Psoas muscle (tissue), 7 donors: ENCODE measurements at regions not wholly inside any gene's neighbourhood (a gene's known extent, or its start where the extent isn't known, plus 50 kb on each side); places are given as distances from the start of the nearest gene placed in this dataset.
"Not testable (repeated sequence)": the region's sequence is repeated elsewhere in the genome, so short reads cannot be mapped to it uniquely, and the experiment has no call there.

Experiments
- ATAC-seq, 4 donors: fragments of 200-7000 bp; cut with Tn5 transposase; one replicate each; pipeline ENCODE4 v1.9.1; 2020; ENCODE audit warnings: moderate library complexity in 3 of 4, mild to moderate bottlenecking in 2 of 4
- DNase-seq, 2 donors: peaks; one replicate each; pipeline ENCODE4 v3.0.0-alpha.2; 2020
- H3K27ac ChIP-seq: fragments of 200-600 bp; one replicate; pipeline ENCODE4 v1.8.0; 2022
- H3K27me3 ChIP-seq, 3 donors: fragments of 200-600 bp in 1 of 3; one replicate each; pipeline versions ENCODE4 v1.6.1 to v1.8.0; 2013 to 2022; ENCODE audit warnings: low read length in 2 of 3, mild to moderate bottlenecking in 2 of 3, moderate library complexity in 1 of 3; ENCODE audit not compliant: insufficient read depth in 3 of 3
- H3K36me3 ChIP-seq, 2 donors: fragments of 200-600 bp in 1 of 2; one replicate each; pipeline versions ENCODE4 v1.6.1 to v1.8.0; 2013 to 2022; ENCODE audit warnings: low read depth in 1 of 2, mild to moderate bottlenecking in 1 of 2, moderate library complexity in 1 of 2; ENCODE audit not compliant: insufficient read depth in 1 of 2
- H3K4me1 ChIP-seq: fragments of 200-600 bp; one replicate; pipeline ENCODE4 v1.8.0; 2022
- H3K4me3 ChIP-seq: fragments of 200-600 bp; one replicate; pipeline ENCODE4 v1.8.0; 2022; ENCODE audit warnings: mild to moderate bottlenecking
- H3K9me3 ChIP-seq: fragments of 200-600 bp; one replicate; pipeline ENCODE4 v1.8.0; 2022
- WGBS, 3 donors: extraction: QIAGEN DNeasy Blood & Tissue Kit; methylation state at CpG; one replicate each; pipeline versions ENCODE4 v1.1.6 to v1.1.7; 2013; 5-methylcytosine and 5-hydroxymethylcytosine counted together
- intact Hi-C, 2 donors: fragments of 100-400 bp; cut with DNase I; formaldehyde crosslinking; loops; one replicate each; pipeline versions ENCODE4 v1.11.0 to v1.14.2; 2022
- TF ChIP-seq, protein P1 (sequence below): fragments of 200-600 bp; IDR thresholded peaks from one replicate; pipeline ENCODE4 v1.8.0; 2022; ENCODE audit warnings: antibody characterized with exemption
- donor health status: healthy with polysubstance abuse.
- donor health status: DM: no; HTN: no; CAD: no; lungs with moderate emphysema.
- donor health status: Bipolar disorder and iron deficiency.
- donor health status: healthy.
- donor health status: DM: yes; HTN: yes; CAD: no.
- donor health status: DM: no; HTN: no; CAD: no.
- donor health status: DM: yes; HTN: yes; CAD: no.

- intact Hi-C loops: no loop called here
- H3K4me1 ChIP-seq: no peaks in the 10 kb centered on the region
- TF ChIP-seq, protein P1, sequence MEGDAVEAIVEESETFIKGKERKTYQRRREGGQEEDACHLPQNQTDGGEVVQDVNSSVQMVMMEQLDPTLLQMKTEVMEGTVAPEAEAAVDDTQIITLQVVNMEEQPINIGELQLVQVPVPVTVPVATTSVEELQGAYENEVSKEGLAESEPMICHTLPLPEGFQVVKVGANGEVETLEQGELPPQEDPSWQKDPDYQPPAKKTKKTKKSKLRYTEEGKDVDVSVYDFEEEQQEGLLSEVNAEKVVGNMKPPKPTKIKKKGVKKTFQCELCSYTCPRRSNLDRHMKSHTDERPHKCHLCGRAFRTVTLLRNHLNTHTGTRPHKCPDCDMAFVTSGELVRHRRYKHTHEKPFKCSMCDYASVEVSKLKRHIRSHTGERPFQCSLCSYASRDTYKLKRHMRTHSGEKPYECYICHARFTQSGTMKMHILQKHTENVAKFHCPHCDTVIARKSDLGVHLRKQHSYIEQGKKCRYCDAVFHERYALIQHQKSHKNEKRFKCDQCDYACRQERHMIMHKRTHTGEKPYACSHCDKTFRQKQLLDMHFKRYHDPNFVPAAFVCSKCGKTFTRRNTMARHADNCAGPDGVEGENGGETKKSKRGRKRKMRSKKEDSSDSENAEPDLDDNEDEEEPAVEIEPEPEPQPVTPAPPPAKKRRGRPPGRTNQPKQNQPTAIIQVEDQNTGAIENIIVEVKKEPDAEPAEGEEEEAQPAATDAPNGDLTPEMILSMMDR: no peak
- DNase-seq (no peak), ATAC-seq (no peak)
- H3K36me3 ChIP-seq: no peaks in the 10 kb centered on the region
- H3K4me3 ChIP-seq: no peak overlapping the region
- H3K27ac ChIP-seq: no peak overlapping the region
- H3K9me3 ChIP-seq: no peaks in the 10 kb centered on the region
- 66 to 72% (median 71%) methylated on average over 1 of the region's 1 CpG for WGBS, 3 donors
- no peaks in the 10 kb centered on the region for H3K27me3 ChIP-seq
Measured at GRCh38 chr1:55800503-55800902, 585.3 kb upstream of the USP24 start.

DNA sequence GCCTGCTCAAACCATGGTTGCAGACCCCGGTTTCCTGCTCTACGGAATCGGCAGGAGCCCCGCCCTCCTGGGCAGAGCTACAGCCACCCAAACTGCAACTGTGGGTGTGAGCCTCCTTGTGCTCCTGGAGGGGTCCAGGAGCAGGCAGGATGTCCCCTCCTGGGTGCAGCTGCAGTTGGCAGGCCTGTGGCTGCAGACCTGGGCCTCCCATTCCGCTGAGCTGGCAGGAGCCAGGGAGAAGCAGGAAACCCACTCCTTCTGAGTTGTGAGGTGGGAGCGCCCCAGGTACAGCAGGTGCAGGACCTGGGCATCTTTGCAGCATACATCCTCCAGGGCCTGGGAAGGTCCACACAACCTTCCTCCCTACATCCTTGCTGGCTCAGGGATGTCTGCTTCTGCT, 578.7 kb upstream of the USP24 start:
- Histone ChIP-seq H3K4me1 (no peaks in the 10 kb centered on the region), H3K4me3 (no peak overlapping the region), H3K27me3 (no peaks in the 10 kb centered on the region), H3K36me3 (no peaks in the 10 kb centered on the region), H3K9me3 (peaks cover 4% of the 10 kb centered on the region), H3K27ac (no peak overlapping the region)
- ATAC-seq (no peak), DNase-seq (no peak)
- 91 to 95% (median 92%) methylated on average over 6 of the region's 6 CpGs for WGBS, 3 donors
- TF ChIP-seq, protein P1: no peak
- intact Hi-C loops: no loop called here

GRCh38 chr1:55792870-55793269, 577.7 kb upstream of the USP24 start:
- Histone ChIP-seq H3K27ac (no peak overlapping the region), H3K4me1 (no peaks in the 10 kb centered on the region), H3K4me3 (no peak overlapping the region), H3K36me3 (no peaks in the 10 kb centered on the region), H3K27me3 (no peaks in the 10 kb centered on the region), H3K9me3 (peaks cover 4% of the 10 kb centered on the region)
- intact Hi-C loops: no loop called here
- DNase-seq (no peak), ATAC-seq (no peak)
- TF ChIP-seq, protein P1: no peak

GRCh38 chr1:55789466-55789865, 574.3 kb upstream of the USP24 start:
- Histone ChIP-seq H3K9me3 (peaks cover 4% of the 10 kb centered on the region), H3K36me3 (no peaks in the 10 kb centered on the region), H3K27ac (no peak overlapping the region), H3K27me3 (no peaks in the 10 kb centered on the region), H3K4me1 (no peaks in the 10 kb centered on the region), H3K4me3 (no peak overlapping the region)
- ATAC-seq (no peak), DNase-seq (no peak)
- TF ChIP-seq, protein P1: no peak
- intact Hi-C loops: no loop called here
- 93 to 96% (median 94%) methylated on average over 1 of the region's 1 CpG for WGBS, 3 donors

- Histone ChIP-seq H3K27me3 (no peaks in the 10 kb centered on the region), H3K4me3 (no peak overlapping the region), H3K9me3 (peaks cover 4% of the 10 kb centered on the region), H3K4me1 (no peaks in the 10 kb centered on the region), H3K27ac (no peak overlapping the region), H3K36me3 (no peaks in the 10 kb centered on the region)
- TF ChIP-seq, protein P1: no peak
- WGBS, 3 donors: 65 to 66% (median 65%) methylated on average over 4 of the region's 4 CpGs
- no peak for DNase-seq
- ATAC-seq: no peak
- intact Hi-C loops: no loop called here
Measured at GRCh38 chr1:55786396-55786795, 571.2 kb upstream of the USP24 start.

DNA sequence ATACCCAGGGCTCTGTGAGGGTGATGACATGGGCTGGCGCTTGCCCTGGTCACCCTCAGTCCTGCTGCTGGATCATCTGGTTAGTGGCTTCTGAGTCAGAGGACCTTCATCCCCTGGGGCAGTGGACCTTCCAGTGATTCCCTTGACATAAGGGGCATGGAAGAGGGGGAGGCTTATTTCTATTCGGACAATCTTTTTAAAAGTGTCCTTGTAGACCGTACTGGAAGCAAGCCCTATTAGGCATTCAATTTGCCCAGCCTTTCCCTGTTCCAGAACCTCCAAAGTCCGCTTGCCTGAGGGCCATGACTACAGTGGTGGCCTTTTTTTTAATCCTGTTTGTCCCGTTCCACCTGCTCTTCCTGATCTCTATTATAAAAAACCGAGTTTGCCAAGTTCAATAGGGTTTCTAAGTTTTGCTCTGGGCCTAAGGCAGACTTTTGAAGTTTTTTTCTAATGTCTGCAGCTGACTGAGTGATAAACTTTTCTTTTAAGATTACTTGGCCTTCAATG, 569.8 kb upstream of the USP24 start:
- H3K27me3 ChIP-seq, H3K27ac ChIP-seq, H3K36me3 ChIP-seq, H3K9me3 ChIP-seq, intact Hi-C loops, DNase-seq, H3K4me3 ChIP-seq, H3K4me1 ChIP-seq, ATAC-seq: not testable (repeated sequence)
- WGBS, 3 donors: 86 to 90% (median 89%) methylated on average over 6 of the region's 6 CpGs
